SK-N-MC (cell line): ENCODE measurements at regions not wholly inside any gene's neighbourhood (a gene's known extent, or its start where the extent isn't known, plus 50 kb on each side); places are given as distances from the start of the nearest gene placed in this dataset.

Source experiments
- DNase-seq: peaks from one replicate; pipeline ENCODE4 v3.0.0-alpha.2; 2011; ENCODE audit warnings: low read depth, low spot score
- H3K27ac ChIP-seq: fragments of 200-600 bp; sonication (generic); 2 replicates; pipeline ENCODE4 v1.5.1; 2016; ENCODE audit warnings: mixed run types
- H3K36me3 ChIP-seq: fragments of 200-600 bp; sonication (generic); 2 replicates; pipeline ENCODE4 v1.6.1; 2017; ENCODE audit warnings: antibody characterized with exemption, low read length, mixed read lengths; ENCODE audit not compliant: insufficient read depth
- H3K4me3 ChIP-seq: fragments of 200-600 bp; sonication (generic); 2 replicates; pipeline ENCODE4 v1.5.1; 2016
- H3K9ac ChIP-seq: fragments of 200-600 bp; sonication (generic); 2 replicates; pipeline ENCODE4 v1.8.0; 2017; ENCODE audit warnings: mixed run types, mixed read lengths; ENCODE audit not compliant: insufficient read length
- H3K9me3 ChIP-seq: fragments of 200-600 bp; sonication (generic); 2 replicates; pipeline ENCODE4 v1.6.1; 2017; ENCODE audit warnings: low read depth, mild to moderate bottlenecking, antibody characterized with exemption, low read length, moderate library complexity, mixed read lengths
- EZH2 ChIP-seq: fragments of 200-600 bp; sonication (generic); IDR thresholded peaks from one replicate; pipeline ENCODE4 v1.6.1; 2017; ENCODE audit warnings: antibody characterized with exemption
- FOXP2 ChIP-seq: optimal IDR thresholded peaks from 2 replicates; pipeline ENCODE3; 2011; ENCODE audit warnings: mild to moderate bottlenecking, moderate library complexity; ENCODE audit not compliant: insufficient read depth; ENCODE audit errors: extremely low read length, control extremely low read depth
- POLR2AphosphoS5 ChIP-seq: IDR thresholded peaks from 2 replicates; pipeline ENCODE4 v1.6.1; 2012; ENCODE audit warnings: mild to moderate bottlenecking, low read depth, low read length, borderline replicate concordance

GRCh38 chr7:35463751-35464150 is 209.9 kb upstream of the TBX20 start:
- no peak overlapping the region for H3K4me3 ChIP-seq
- DNase-seq = no peak
- no peak overlapping the region for H3K27ac ChIP-seq
- TF ChIP-seq POLR2AphosphoS5 = no peak
- no peak for TF ChIP-seq FOXP2
- no peak for TF ChIP-seq EZH2
- H3K9me3 ChIP-seq = no peaks in the 10 kb centered on the region
- no peak overlapping the region for H3K9ac ChIP-seq
- H3K36me3 ChIP-seq = no peaks in the 10 kb centered on the region

- no peak overlapping the region for H3K9ac ChIP-seq
- no peak for DNase-seq
- no peaks in the 10 kb centered on the region for H3K36me3 ChIP-seq
- H3K9me3 ChIP-seq = no peaks in the 10 kb centered on the region
- no peak overlapping the region for H3K27ac ChIP-seq
- H3K4me3 ChIP-seq = no peak overlapping the region
- no peak for TF ChIP-seq FOXP2
- TF ChIP-seq EZH2 = no peak
- no peak for TF ChIP-seq POLR2AphosphoS5
Measured at GRCh38 chr7:35463176-35463700, 209.3 kb upstream of the TBX20 start.

GRCh38 chr7:35454575-35455385 is 200.9 kb upstream of the TBX20 start:
- H3K4me3 ChIP-seq = no peak overlapping the region
- no peak for DNase-seq
- TF ChIP-seq POLR2AphosphoS5 (no peak), EZH2 (no peak), FOXP2 (no peak)
- H3K9ac ChIP-seq = no peak overlapping the region
- no peaks in the 10 kb centered on the region for H3K36me3 ChIP-seq
- H3K9me3 ChIP-seq = no peaks in the 10 kb centered on the region
- no peak overlapping the region for H3K27ac ChIP-seq

DNA sequence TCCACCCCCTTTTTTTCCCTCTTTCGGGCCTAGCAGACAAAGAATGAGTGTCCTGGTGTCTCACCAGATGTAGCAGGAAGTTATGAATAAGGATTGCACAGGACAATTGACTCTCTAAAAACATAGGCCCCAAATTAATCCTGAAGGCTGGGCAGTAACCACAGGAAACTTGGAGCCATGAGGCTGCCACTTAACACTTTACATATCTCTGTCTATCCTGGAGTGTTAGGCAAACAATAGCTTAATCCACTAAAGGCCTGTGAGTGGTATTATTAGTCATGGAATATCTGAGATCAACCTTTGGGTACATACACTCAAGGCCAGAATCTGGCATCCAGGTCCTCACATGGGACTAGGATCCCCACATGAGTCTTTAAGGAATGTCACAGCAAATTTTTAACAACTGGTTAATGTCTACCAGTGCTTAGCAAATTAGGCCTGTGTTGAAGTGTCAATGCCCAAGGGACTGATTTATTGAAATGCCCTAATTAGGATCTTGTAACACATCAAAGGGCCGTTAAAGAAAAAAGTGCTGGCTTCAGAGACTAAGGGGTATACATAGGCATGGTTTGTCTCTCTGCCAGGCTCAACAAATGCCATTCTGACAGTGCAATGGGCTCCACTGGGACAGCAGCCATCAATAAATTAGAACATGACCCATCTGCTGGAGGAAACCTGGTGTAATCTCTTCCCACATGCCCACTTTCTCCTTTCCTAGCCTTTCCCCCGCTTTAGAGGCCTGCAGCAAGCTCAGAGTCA is 196.7 kb upstream of the TBX20 start:
- TF ChIP-seq EZH2 (no peak), POLR2AphosphoS5 (no peak), FOXP2 (no peak)
- no peaks in the 10 kb centered on the region for H3K36me3 ChIP-seq
- no peaks in the 10 kb centered on the region for H3K9me3 ChIP-seq
- DNase-seq = no peak
- H3K27ac ChIP-seq = no peak overlapping the region
- no peak overlapping the region for H3K4me3 ChIP-seq
- no peak overlapping the region for H3K9ac ChIP-seq

DNA sequence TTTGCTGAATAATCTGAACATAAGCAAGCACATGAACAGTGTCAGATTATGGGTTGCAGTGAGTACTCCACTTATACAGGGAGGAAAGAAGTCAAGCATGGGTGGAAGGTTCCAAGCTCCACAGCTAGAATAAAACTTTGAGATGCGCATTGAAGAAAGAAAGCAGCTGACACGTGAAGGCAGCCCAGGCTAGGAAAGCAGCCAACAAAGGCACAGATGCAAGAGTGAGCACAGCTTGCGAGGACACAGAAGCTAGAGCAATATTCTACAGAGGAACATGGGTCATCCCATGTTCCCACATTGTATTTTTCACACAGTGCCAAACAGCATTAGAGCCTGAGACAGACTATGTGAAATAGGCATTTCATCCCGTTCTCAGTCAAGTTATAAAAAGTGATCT is 194.6 kb upstream of the TBX20 start:
- no peak overlapping the region for H3K27ac ChIP-seq
- no peak overlapping the region for H3K9ac ChIP-seq
- no peaks in the 10 kb centered on the region for H3K9me3 ChIP-seq
- H3K36me3 ChIP-seq = no peaks in the 10 kb centered on the region
- TF ChIP-seq FOXP2 (no peak), EZH2 (no peak), POLR2AphosphoS5 (no peak)
- DNase-seq = no peak
- no peak overlapping the region for H3K4me3 ChIP-seq

- Histone ChIP-seq H3K9me3 (no peaks in the 10 kb centered on the region), H3K27ac (no peak overlapping the region), H3K36me3 (no peaks in the 10 kb centered on the region), H3K9ac (no peak overlapping the region), H3K4me3 (no peak overlapping the region)
- DNase-seq = no peak
- no peak for TF ChIP-seq POLR2AphosphoS5
- no peak for TF ChIP-seq EZH2
- no peak for TF ChIP-seq FOXP2
Measured at GRCh38 chr7:35446091-35446490, 192.2 kb upstream of the TBX20 start.

GRCh38 chr7:35437619-35438275 is 183.8 kb upstream of the TBX20 start:
- H3K4me3 ChIP-seq = no peak overlapping the region
- no peak for DNase-seq
- H3K9ac ChIP-seq = no peak overlapping the region
- TF ChIP-seq EZH2 = no peak
- TF ChIP-seq POLR2AphosphoS5 = no peak
- no peak for TF ChIP-seq FOXP2
- no peaks in the 10 kb centered on the region for H3K36me3 ChIP-seq
- no peaks in the 10 kb centered on the region for H3K9me3 ChIP-seq
- H3K27ac ChIP-seq = no peak overlapping the region

DNA sequence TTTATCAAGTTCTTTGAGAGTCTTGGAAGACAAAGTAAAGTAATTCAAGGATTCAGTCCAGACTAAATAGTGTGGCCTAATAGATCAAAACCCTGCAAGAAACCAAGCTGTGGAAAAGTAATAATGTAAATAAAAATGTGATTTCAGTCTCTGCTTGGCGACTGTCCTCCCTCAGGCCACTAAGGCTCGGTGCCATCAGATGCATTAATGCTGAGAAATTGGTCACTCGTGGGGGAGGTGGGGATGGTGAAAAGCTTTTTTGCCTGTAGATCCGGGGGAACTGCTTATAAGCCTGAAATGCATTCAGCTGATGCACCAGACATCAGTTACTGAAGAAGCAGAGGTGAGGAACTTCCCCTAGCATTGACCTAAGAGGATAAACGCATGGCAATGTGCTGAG is 182.6 kb upstream of the TBX20 start:
- Histone ChIP-seq H3K9me3 (no peaks in the 10 kb centered on the region), H3K9ac (no peak overlapping the region), H3K36me3 (no peaks in the 10 kb centered on the region), H3K4me3 (no peak overlapping the region), H3K27ac (no peak overlapping the region)
- no peak for DNase-seq
- TF ChIP-seq FOXP2 (no peak), POLR2AphosphoS5 (no peak), EZH2 (no peak)
